ENCODE measurements at regions not wholly inside any gene's neighbourhood (a gene's known extent, or its start where the extent isn't known, plus 50 kb on each side); places are given as distances from the start of the nearest gene placed in this dataset.

- H2AK5ac ChIP-seq (ENCODE audit: low read length), result no peak overlapping the region
- no peak overlapping the region for H2BK5ac ChIP-seq (ENCODE audit: low read length)
- no peak overlapping the region for H3K4me2 ChIP-seq (ENCODE audit: low read length)
- H4K8ac ChIP-seq (ENCODE audit: low read depth, low read length), result no peak overlapping the region
- no peaks in the 10 kb centered on the region for H3K79me2 ChIP-seq (ENCODE audit: control insufficient read depth, insufficient read depth, low read length)
- no peak for DNase-seq
- no peaks in the 10 kb centered on the region for H3K4me1 ChIP-seq (ENCODE audit: control insufficient read depth, low read depth, low read length)
- no peak overlapping the region for H3K9ac ChIP-seq (ENCODE audit: low read length)
- no peak overlapping the region for H3K23ac ChIP-seq (ENCODE audit: low read length)
- H3K36me3 ChIP-seq (ENCODE audit: control insufficient read depth, insufficient read depth, low read length), result no peaks in the 10 kb centered on the region
- no peak overlapping the region for H2BK15ac ChIP-seq (replicated peaks; ENCODE audit: low read depth)
- H4K5ac ChIP-seq (ENCODE audit: low read length), result no peak overlapping the region
- H3K4me3 ChIP-seq (ENCODE audit: low read length), result no peak overlapping the region
- no peaks in the 10 kb centered on the region for H3K27me3 ChIP-seq (ENCODE audit: insufficient read depth, low read length, poor library complexity)
- no peaks in the 10 kb centered on the region for H3K79me1 ChIP-seq (ENCODE audit: low read length)
- no peak overlapping the region for H3K4ac ChIP-seq (ENCODE audit: low read depth, low read length)
- no peak overlapping the region for H3K18ac ChIP-seq (ENCODE audit: low read length)
- WGBS (ENCODE audit: extremely low coverage, insufficient coverage, low lambda C conversion rate), result no CpG with 5 or more reads among the region's 1 CpG
- H3K27ac ChIP-seq (ENCODE audit: low read depth, low read length), result no peak overlapping the region
- H2BK120ac ChIP-seq (ENCODE audit: low read depth, low read length), result no peak overlapping the region
- no peak overlapping the region for H3K56ac ChIP-seq (ENCODE audit: low read length)
Measured at GRCh38 chrX:11934089-11934488, 176.1 kb downstream of the MSL3 start.

DNA sequence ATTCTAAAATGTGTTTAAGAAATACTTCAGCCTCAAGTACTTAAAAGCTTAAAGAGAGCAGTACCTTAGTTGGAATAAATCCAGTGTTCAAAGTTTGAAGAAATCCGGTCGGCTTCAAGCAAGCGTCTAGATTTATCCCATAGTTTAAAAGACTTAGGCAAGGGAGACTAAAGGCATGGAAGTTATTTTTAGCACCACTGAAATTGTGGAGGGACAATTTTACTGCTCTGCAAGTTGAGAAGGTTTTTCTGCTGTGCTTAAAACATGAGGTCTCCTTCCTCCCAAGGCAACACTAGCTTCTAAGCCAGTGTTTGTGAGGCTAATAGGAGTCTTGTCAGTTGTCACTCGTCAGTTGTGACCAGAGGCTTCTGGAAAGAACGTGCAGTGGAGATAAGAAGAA lies 183.5 kb downstream of the MSL3 start:
- Histone ChIP-seq H3K4ac (ENCODE audit: low read depth, low read length) (no peak overlapping the region), H3K4me2 (ENCODE audit: low read length) (no peak overlapping the region), H2AK5ac (ENCODE audit: low read length) (no peak overlapping the region), H3K18ac (ENCODE audit: low read length) (no peak overlapping the region), H2BK5ac (ENCODE audit: low read length) (no peak overlapping the region), H3K9ac (ENCODE audit: low read length) (no peak overlapping the region), H3K4me3 (ENCODE audit: low read length) (no peak overlapping the region), H2BK120ac (ENCODE audit: low read depth, low read length) (no peak overlapping the region), H2BK15ac (replicated peaks; ENCODE audit: low read depth) (no peak overlapping the region), H3K79me1 (ENCODE audit: low read length) (no peaks in the 10 kb centered on the region), H3K79me2 (ENCODE audit: control insufficient read depth, insufficient read depth, low read length) (no peaks in the 10 kb centered on the region), H3K23ac (ENCODE audit: low read length) (no peak overlapping the region), H3K27ac (ENCODE audit: low read depth, low read length) (no peak overlapping the region), H4K5ac (ENCODE audit: low read length) (no peak overlapping the region), H3K27me3 (ENCODE audit: insufficient read depth, low read length, poor library complexity) (no peaks in the 10 kb centered on the region), H3K36me3 (ENCODE audit: control insufficient read depth, insufficient read depth, low read length) (no peaks in the 10 kb centered on the region), H3K4me1 (ENCODE audit: control insufficient read depth, low read depth, low read length) (no peaks in the 10 kb centered on the region), H4K8ac (ENCODE audit: low read depth, low read length) (no peak overlapping the region), H3K56ac (ENCODE audit: low read length) (no peak overlapping the region)
- WGBS (ENCODE audit: extremely low coverage, insufficient coverage, low lambda C conversion rate), result no CpG with 5 or more reads among the region's 5 CpGs
- DNase-seq, result no peak

DNA sequence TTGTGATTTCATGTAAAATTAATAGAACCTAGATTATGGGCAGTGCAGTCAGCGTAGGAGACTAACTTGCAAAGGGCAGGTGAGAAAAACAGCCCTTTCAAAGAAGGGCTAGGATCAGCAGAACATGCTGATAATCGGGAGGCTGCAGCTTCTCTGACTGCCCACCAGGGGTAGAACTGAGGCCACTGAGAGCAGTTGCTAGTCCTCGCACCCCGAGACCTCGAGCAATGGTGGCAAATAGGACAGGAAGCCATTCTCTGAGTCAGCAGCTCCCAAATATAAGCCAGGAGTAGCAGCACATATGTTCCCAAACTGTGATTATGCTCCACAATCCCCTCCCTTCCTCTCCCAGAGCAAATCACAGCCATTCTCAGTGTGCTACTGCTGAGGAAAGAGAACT lies 186.5 kb downstream of the MSL3 start:
- Histone ChIP-seq H2BK15ac (replicated peaks; ENCODE audit: low read depth) (no peak overlapping the region), H3K4ac (ENCODE audit: low read depth, low read length) (no peak overlapping the region), H3K56ac (ENCODE audit: low read length) (peak overlapping the region; percentile 25), H2BK120ac (ENCODE audit: low read depth, low read length) (no peak overlapping the region), H2AK5ac (ENCODE audit: low read length) (no peak overlapping the region), H3K23ac (ENCODE audit: low read length) (no peak overlapping the region), H3K36me3 (ENCODE audit: control insufficient read depth, insufficient read depth, low read length) (no peaks in the 10 kb centered on the region), H3K27ac (ENCODE audit: low read depth, low read length) (no peak overlapping the region), H3K27me3 (ENCODE audit: insufficient read depth, low read length, poor library complexity) (no peaks in the 10 kb centered on the region), H3K18ac (ENCODE audit: low read length) (no peak overlapping the region), H3K9ac (ENCODE audit: low read length) (no peak overlapping the region), H3K79me2 (ENCODE audit: control insufficient read depth, insufficient read depth, low read length) (no peaks in the 10 kb centered on the region), H4K8ac (ENCODE audit: low read depth, low read length) (no peak overlapping the region), H4K5ac (ENCODE audit: low read length) (no peak overlapping the region), H3K79me1 (ENCODE audit: low read length) (no peaks in the 10 kb centered on the region), H3K4me1 (ENCODE audit: control insufficient read depth, low read depth, low read length) (no peaks in the 10 kb centered on the region), H3K4me2 (ENCODE audit: low read length) (no peak overlapping the region), H3K4me3 (ENCODE audit: low read length) (no peak overlapping the region), H2BK5ac (ENCODE audit: low read length) (no peak overlapping the region)
- WGBS (ENCODE audit: extremely low coverage, insufficient coverage, low lambda C conversion rate), result no CpG with 5 or more reads among the region's 5 CpGs
- peak; percentile 81 for DNase-seq

GRCh38 chrX:11949291-11949690 lies 189.0 kb upstream of the FRMPD4 start:
- Histone ChIP-seq H4K5ac (ENCODE audit: low read length) (no peak overlapping the region), H2BK120ac (ENCODE audit: low read depth, low read length) (no peak overlapping the region), H3K18ac (ENCODE audit: low read length) (no peak overlapping the region), H4K8ac (ENCODE audit: low read depth, low read length) (no peak overlapping the region), H3K27me3 (ENCODE audit: insufficient read depth, low read length, poor library complexity) (no peaks in the 10 kb centered on the region), H3K4me3 (ENCODE audit: low read length) (no peak overlapping the region), H2BK5ac (ENCODE audit: low read length) (no peak overlapping the region), H3K36me3 (ENCODE audit: control insufficient read depth, insufficient read depth, low read length) (no peaks in the 10 kb centered on the region), H3K4me1 (ENCODE audit: control insufficient read depth, low read depth, low read length) (no peaks in the 10 kb centered on the region), H3K56ac (ENCODE audit: low read length) (no peak overlapping the region), H2BK15ac (replicated peaks; ENCODE audit: low read depth) (no peak overlapping the region), H3K79me1 (ENCODE audit: low read length) (no peaks in the 10 kb centered on the region), H2AK5ac (ENCODE audit: low read length) (no peak overlapping the region), H3K27ac (ENCODE audit: low read depth, low read length) (no peak overlapping the region), H3K79me2 (ENCODE audit: control insufficient read depth, insufficient read depth, low read length) (no peaks in the 10 kb centered on the region), H3K4ac (ENCODE audit: low read depth, low read length) (no peak overlapping the region), H3K9ac (ENCODE audit: low read length) (no peak overlapping the region), H3K4me2 (ENCODE audit: low read length) (no peak overlapping the region), H3K23ac (ENCODE audit: low read length) (no peak overlapping the region)
- no peak for DNase-seq
- WGBS (ENCODE audit: extremely low coverage, insufficient coverage, low lambda C conversion rate), result no CpG with 5 or more reads among the region's 1 CpG

- no peak overlapping the region for H3K27ac ChIP-seq (ENCODE audit: low read depth, low read length)
- H4K8ac ChIP-seq (ENCODE audit: low read depth, low read length), result no peak overlapping the region
- no peaks in the 10 kb centered on the region for H3K4me1 ChIP-seq (ENCODE audit: control insufficient read depth, low read depth, low read length)
- WGBS (ENCODE audit: extremely low coverage, insufficient coverage, low lambda C conversion rate), result no CpG with 5 or more reads among the region's 4 CpGs
- H2BK15ac ChIP-seq (replicated peaks; ENCODE audit: low read depth), result no peak overlapping the region
- H3K27me3 ChIP-seq (ENCODE audit: insufficient read depth, low read length, poor library complexity), result no peaks in the 10 kb centered on the region
- no peaks in the 10 kb centered on the region for H3K79me1 ChIP-seq (ENCODE audit: low read length)
- H3K18ac ChIP-seq (ENCODE audit: low read length), result no peak overlapping the region
- H3K9ac ChIP-seq (ENCODE audit: low read length), result no peak overlapping the region
- no peak overlapping the region for H2AK5ac ChIP-seq (ENCODE audit: low read length)
- H3K4me2 ChIP-seq (ENCODE audit: low read length), result no peak overlapping the region
- no peaks in the 10 kb centered on the region for H3K36me3 ChIP-seq (ENCODE audit: control insufficient read depth, insufficient read depth, low read length)
- no peak overlapping the region for H2BK120ac ChIP-seq (ENCODE audit: low read depth, low read length)
- no peak overlapping the region for H3K4me3 ChIP-seq (ENCODE audit: low read length)
- H2BK5ac ChIP-seq (ENCODE audit: low read length), result no peak overlapping the region
- DNase-seq, result peak; percentile 10
- H3K56ac ChIP-seq (ENCODE audit: low read length), result no peak overlapping the region
- H4K5ac ChIP-seq (ENCODE audit: low read length), result no peak overlapping the region
- H3K79me2 ChIP-seq (ENCODE audit: control insufficient read depth, insufficient read depth, low read length), result no peaks in the 10 kb centered on the region
- no peak overlapping the region for H3K23ac ChIP-seq (ENCODE audit: low read length)
- H3K4ac ChIP-seq (ENCODE audit: low read depth, low read length), result no peak overlapping the region
Measured at GRCh38 chrX:11952176-11952720, 186.0 kb upstream of the FRMPD4 start.

- Histone ChIP-seq H3K27me3 (ENCODE audit: insufficient read depth, low read length, poor library complexity) (no peaks in the 10 kb centered on the region), H3K4ac (ENCODE audit: low read depth, low read length) (no peak overlapping the region), H2BK15ac (replicated peaks; ENCODE audit: low read depth) (no peak overlapping the region), H4K8ac (ENCODE audit: low read depth, low read length) (no peak overlapping the region), H3K4me2 (ENCODE audit: low read length) (no peak overlapping the region), H2BK120ac (ENCODE audit: low read depth, low read length) (no peak overlapping the region), H3K9ac (ENCODE audit: low read length) (no peak overlapping the region), H4K5ac (ENCODE audit: low read length) (no peak overlapping the region), H3K79me1 (ENCODE audit: low read length) (no peaks in the 10 kb centered on the region), H2AK5ac (ENCODE audit: low read length) (no peak overlapping the region), H3K18ac (ENCODE audit: low read length) (no peak overlapping the region), H3K36me3 (ENCODE audit: control insufficient read depth, insufficient read depth, low read length) (no peaks in the 10 kb centered on the region), H3K4me1 (ENCODE audit: control insufficient read depth, low read depth, low read length) (no peaks in the 10 kb centered on the region), H3K23ac (ENCODE audit: low read length) (no peak overlapping the region), H3K27ac (ENCODE audit: low read depth, low read length) (no peak overlapping the region), H3K56ac (ENCODE audit: low read length) (no peak overlapping the region), H3K4me3 (ENCODE audit: low read length) (no peak overlapping the region), H3K79me2 (ENCODE audit: control insufficient read depth, insufficient read depth, low read length) (no peaks in the 10 kb centered on the region), H2BK5ac (ENCODE audit: low read length) (no peak overlapping the region)
- no CpG with 5 or more reads among the region's 2 CpGs for WGBS (ENCODE audit: extremely low coverage, insufficient coverage, low lambda C conversion rate)
- peak; percentile 43 for DNase-seq
Measured at GRCh38 chrX:11953615-11954014, 184.7 kb upstream of the FRMPD4 start.

Measured in mesendoderm (in vitro differentiated cells).